ENCODE measurements at regions not wholly inside any gene's neighbourhood (a gene's known extent, or its start where the extent isn't known, plus 50 kb on each side); places are given as distances from the start of the nearest gene placed in this dataset.

- no peak for DNase-seq
Observed at GRCh38 chr5:74156728-74157383, 483.7 kb downstream of the ENC1 start.

- no peak for DNase-seq
Observed at GRCh38 chr5:74155501-74155900, 485.0 kb downstream of the ENC1 start.

GRCh38 chr5:74154526-74154925, 486.0 kb downstream of the ENC1 start:
- no peak for DNase-seq

- DNase-seq, result peak; percentile 32
Observed at GRCh38 chr5:74153255-74153790, 487.2 kb downstream of the ENC1 start.

GRCh38 chr5:74152625-74153254, 487.8 kb downstream of the ENC1 start:
- no peak for DNase-seq

- DNase-seq, result no peak
Observed at GRCh38 chr5:74152136-74152535, 488.4 kb downstream of the ENC1 start.

- no peak for DNase-seq
Observed at GRCh38 chr5:74149395-74149794, 491.1 kb downstream of the ENC1 start.

GRCh38 chr5:74148321-74148720, 492.2 kb downstream of the ENC1 start:
- DNase-seq, result peak; percentile 30

- DNase-seq, result peak; percentile 74
Observed at GRCh38 chr5:74146796-74147195, 493.7 kb downstream of the ENC1 start.

GRCh38 chr5:74145951-74146350, 494.6 kb downstream of the ENC1 start:
- DNase-seq, result peak; percentile 40

GRCh38 chr5:74143721-74144330, 496.7 kb downstream of the ENC1 start:
- DNase-seq, result no peak

GRCh38 chr5:74143151-74143550, 497.4 kb downstream of the ENC1 start:
- DNase-seq, result no peak

GRCh38 chr5:74141053-74141452, 499.5 kb downstream of the ENC1 start:
- DNase-seq, result no peak

GRCh38 chr5:74140409-74140808, 500.1 kb downstream of the ENC1 start:
- DNase-seq, result no peak

- DNase-seq, result no peak
Observed at GRCh38 chr5:74139589-74139988, 500.9 kb downstream of the ENC1 start.

GRCh38 chr5:74138721-74139120, 501.8 kb downstream of the ENC1 start:
- no peak for DNase-seq

- no peak for DNase-seq
Observed at GRCh38 chr5:74136276-74136825, 504.2 kb downstream of the ENC1 start.

- no peak for DNase-seq
Observed at GRCh38 chr5:74135033-74135432, 505.5 kb downstream of the ENC1 start.

GRCh38 chr5:74132485-74132884, 506.5 kb downstream of the ARHGEF28 start:
- DNase-seq, result no peak

- no peak for DNase-seq
Observed at GRCh38 chr5:74131250-74131649, 505.3 kb downstream of the ARHGEF28 start.

- no peak for DNase-seq
Observed at GRCh38 chr5:74130155-74130897, 504.3 kb downstream of the ARHGEF28 start.

All from muscle of arm (tissue), 1 donor.